GM19397 (cell line): ENCODE measurements at regions not wholly inside any gene's neighbourhood (a gene's known extent, or its start where the extent isn't known, plus 50 kb on each side); places are given as distances from the start of the nearest gene placed in this dataset.

Source experiments
- ATAC-seq: cut with Tn5 transposase; IDR thresholded peaks from one replicate; pipeline ENCODE4 v1.9.1; 2021; ENCODE audit warnings: mild to moderate bottlenecking, moderate library complexity; ENCODE audit not compliant: unreplicated experiment

GRCh38 chr9:79120533-79120932 lies 451.2 kb upstream of the TLE4 start:
- no peak for ATAC-seq

GRCh38 chr9:79120941-79121340 lies 450.8 kb upstream of the TLE4 start:
- ATAC-seq = no peak

GRCh38 chr9:79123415-79123814 lies 448.4 kb upstream of the TLE4 start:
- no peak for ATAC-seq

- ATAC-seq = no peak
Measured at GRCh38 chr9:79127661-79128060, 444.1 kb upstream of the TLE4 start.

- no peak for ATAC-seq
Measured at GRCh38 chr9:79129865-79130480, 441.8 kb upstream of the TLE4 start.

GRCh38 chr9:79131246-79131774 lies 440.5 kb upstream of the TLE4 start:
- ATAC-seq = no peak

- no peak for ATAC-seq
Measured at GRCh38 chr9:79131824-79132377, 439.9 kb upstream of the TLE4 start.

- no peak for ATAC-seq
Measured at GRCh38 chr9:79134654-79135053, 437.1 kb upstream of the TLE4 start.

- ATAC-seq = no peak
Measured at GRCh38 chr9:79135681-79136415, 435.9 kb upstream of the TLE4 start.

GRCh38 chr9:79140751-79141150 lies 431.0 kb upstream of the TLE4 start:
- ATAC-seq = no peak

- ATAC-seq = no peak
Measured at GRCh38 chr9:79143211-79143610, 428.6 kb upstream of the TLE4 start.

- no peak for ATAC-seq
Measured at GRCh38 chr9:79145442-79145841, 426.3 kb upstream of the TLE4 start.

- no peak for ATAC-seq
Measured at GRCh38 chr9:79149585-79149984, 422.2 kb upstream of the TLE4 start.

GRCh38 chr9:79151791-79152190 lies 420.0 kb upstream of the TLE4 start:
- no peak for ATAC-seq

GRCh38 chr9:79152306-79152705 lies 419.5 kb upstream of the TLE4 start:
- no peak for ATAC-seq

GRCh38 chr9:79154806-79155205 lies 417.0 kb upstream of the TLE4 start:
- no peak for ATAC-seq

GRCh38 chr9:79155308-79155707 lies 416.5 kb upstream of the TLE4 start:
- no peak for ATAC-seq

- ATAC-seq = no peak
Measured at GRCh38 chr9:79163544-79163943, 408.2 kb upstream of the TLE4 start.

- ATAC-seq = no peak
Measured at GRCh38 chr9:79164406-79164805, 407.4 kb upstream of the TLE4 start.

GRCh38 chr9:79165020-79165780 lies 406.6 kb upstream of the TLE4 start:
- no peak for ATAC-seq

- no peak for ATAC-seq
Measured at GRCh38 chr9:79166005-79166404, 405.8 kb upstream of the TLE4 start.
